ENCODE measurements at regions not wholly inside any gene's neighbourhood (a gene's known extent, or its start where the extent isn't known, plus 50 kb on each side); places are given as distances from the start of the nearest gene placed in this dataset.

- TF ChIP-seq, protein P1, sequence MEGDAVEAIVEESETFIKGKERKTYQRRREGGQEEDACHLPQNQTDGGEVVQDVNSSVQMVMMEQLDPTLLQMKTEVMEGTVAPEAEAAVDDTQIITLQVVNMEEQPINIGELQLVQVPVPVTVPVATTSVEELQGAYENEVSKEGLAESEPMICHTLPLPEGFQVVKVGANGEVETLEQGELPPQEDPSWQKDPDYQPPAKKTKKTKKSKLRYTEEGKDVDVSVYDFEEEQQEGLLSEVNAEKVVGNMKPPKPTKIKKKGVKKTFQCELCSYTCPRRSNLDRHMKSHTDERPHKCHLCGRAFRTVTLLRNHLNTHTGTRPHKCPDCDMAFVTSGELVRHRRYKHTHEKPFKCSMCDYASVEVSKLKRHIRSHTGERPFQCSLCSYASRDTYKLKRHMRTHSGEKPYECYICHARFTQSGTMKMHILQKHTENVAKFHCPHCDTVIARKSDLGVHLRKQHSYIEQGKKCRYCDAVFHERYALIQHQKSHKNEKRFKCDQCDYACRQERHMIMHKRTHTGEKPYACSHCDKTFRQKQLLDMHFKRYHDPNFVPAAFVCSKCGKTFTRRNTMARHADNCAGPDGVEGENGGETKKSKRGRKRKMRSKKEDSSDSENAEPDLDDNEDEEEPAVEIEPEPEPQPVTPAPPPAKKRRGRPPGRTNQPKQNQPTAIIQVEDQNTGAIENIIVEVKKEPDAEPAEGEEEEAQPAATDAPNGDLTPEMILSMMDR (IDR thresholded peaks at IDR 0.05), result no peak
- no peak for TF ChIP-seq EZH2 (IDR thresholded peaks at IDR 0.05)
Measured at GRCh38 chr4:141919649-141920048, 283.3 kb downstream of the IL15 start.
